Neuronal stem cell (in vitro differentiated cells): ENCODE measurements at regions not wholly inside any gene's neighbourhood (a gene's known extent, or its start where the extent isn't known, plus 50 kb on each side); places are given as distances from the start of the nearest gene placed in this dataset.

Experiments used
- DNase-seq: peaks from one replicate; pipeline ENCODE4 v3.0.0-alpha.2; 2013; ENCODE audit warnings: low spot score
- H2AFZ ChIP-seq: one replicate; pipeline ENCODE4 v1.6.1; 2013; ENCODE audit warnings: mild to moderate bottlenecking, low read length, inconsistent platforms
- H2AK5ac ChIP-seq: 2 replicates; pipeline ENCODE4 v1.6.1; 2013; ENCODE audit warnings: low read depth, mild to moderate bottlenecking, inconsistent platforms, low read length, moderate library complexity, mixed read lengths
- H2BK120ac ChIP-seq: 2 replicates; pipeline ENCODE4 v1.6.1; 2013; ENCODE audit warnings: low read depth, mild to moderate bottlenecking, inconsistent platforms, low read length, moderate library complexity, mixed read lengths
- H2BK12ac ChIP-seq: one replicate; pipeline ENCODE4 v1.6.1; 2013; ENCODE audit warnings: low read length, inconsistent platforms
- H2BK15ac ChIP-seq: 2 replicates; pipeline ENCODE4 v1.6.1; 2013; ENCODE audit warnings: mild to moderate bottlenecking, low read length, inconsistent platforms, mixed read lengths
- H2BK5ac ChIP-seq: one replicate; pipeline ENCODE4 v1.6.1; 2013; ENCODE audit warnings: inconsistent platforms, mild to moderate bottlenecking, low read length, moderate library complexity
- H3K14ac ChIP-seq: one replicate; pipeline ENCODE4 v1.6.1; 2013; ENCODE audit warnings: low read length, inconsistent platforms
- H3K18ac ChIP-seq: 2 replicates; pipeline ENCODE4 v1.6.1; 2013; ENCODE audit warnings: low read length, inconsistent platforms
- H3K23ac ChIP-seq: 2 replicates; pipeline ENCODE4 v1.6.1; 2013; ENCODE audit warnings: low read depth, mild to moderate bottlenecking, mixed read lengths, low read length, inconsistent platforms; ENCODE audit not compliant: poor library complexity
- H3K27ac ChIP-seq: replicated peaks from 3 replicates; pipeline ENCODE4 v1.5.1; 2013; ENCODE audit warnings: low read length, inconsistent platforms
- H3K27me3 ChIP-seq, 3 experiments: 2 replicates each; pipeline ENCODE4 v1.6.1; 2013; ENCODE audit warnings: low read length in 3 of 3, mild to moderate bottlenecking in 2 of 3, inconsistent platforms in 1 of 3, low read depth in 1 of 3, mixed read lengths in 1 of 3, moderate library complexity in 1 of 3; ENCODE audit not compliant: control insufficient read depth in 3 of 3, insufficient read depth in 3 of 3
- H3K36me3 ChIP-seq, 2 donors: replicated peaks in 1 of 2; 2 replicates each; pipeline ENCODE4 v1.6.1; 2013; ENCODE audit warnings: low read length in 2 of 2; ENCODE audit not compliant: control insufficient read depth in 2 of 2, insufficient read depth in 2 of 2
- H3K4ac ChIP-seq: 2 replicates; pipeline ENCODE4 v1.6.1; 2013; ENCODE audit warnings: inconsistent platforms, mild to moderate bottlenecking, low read length, moderate library complexity
- H3K4me1 ChIP-seq, 2 donors: 1 replicate in 1 of 2; 2 replicates in 1 of 2; pipeline ENCODE4 v1.6.1; 2013; ENCODE audit warnings: low read length in 2 of 2, low read depth in 1 of 2; ENCODE audit not compliant: control insufficient read depth in 2 of 2, insufficient read depth in 1 of 2
- H3K4me2 ChIP-seq: one replicate; pipeline ENCODE4 v1.6.1; 2013; ENCODE audit warnings: mild to moderate bottlenecking, low read length, inconsistent platforms; ENCODE audit not compliant: insufficient read depth, poor library complexity, severe bottlenecking
- H3K4me3 ChIP-seq, 2 donors: 2 replicates each; pipeline ENCODE4 v1.5.1; 2013; ENCODE audit warnings: low read length in 2 of 2, mild to moderate bottlenecking in 2 of 2, inconsistent platforms in 1 of 2, moderate library complexity in 1 of 2
- H3K79me1 ChIP-seq: one replicate; pipeline ENCODE4 v1.6.1; 2013; ENCODE audit warnings: low read depth, mild to moderate bottlenecking, inconsistent platforms, low read length, moderate library complexity
- H3K9ac ChIP-seq: one replicate; pipeline ENCODE4 v1.6.1; 2013; ENCODE audit warnings: mild to moderate bottlenecking, low read depth, low read length, inconsistent platforms; ENCODE audit not compliant: poor library complexity
- H3K9me3 ChIP-seq, 2 donors: replicated peaks in 1 of 2; 2 replicates each; pipeline versions ENCODE3 to v1.6.1; 2013; ENCODE audit warnings: low read length in 2 of 2, mild to moderate bottlenecking in 2 of 2, inconsistent platforms in 1 of 2, low read depth in 1 of 2, mixed read lengths in 1 of 2, moderate library complexity in 1 of 2; ENCODE audit not compliant: control insufficient read depth in 2 of 2, insufficient read depth in 1 of 2
- H4K8ac ChIP-seq: one replicate; pipeline ENCODE4 v1.6.1; 2013; ENCODE audit warnings: low read depth, mild to moderate bottlenecking, inconsistent platforms, low read length, moderate library complexity
- H4K91ac ChIP-seq: one replicate; pipeline ENCODE4 v1.6.1; 2013; ENCODE audit warnings: low read length, low read depth, mild to moderate bottlenecking, inconsistent platforms; ENCODE audit not compliant: poor library complexity
- WGBS, 2 donors: extraction: QIAGEN DNeasy Blood & Tissue Kit; methylation state at CpG; one replicate each; pipeline ENCODE4 v1.1.7; 2013; ENCODE audit warnings: missing lambda C conversion rate in 2 of 2, mixed read lengths in 1 of 2; ENCODE audit not compliant: insufficient read length in 2 of 2, insufficient replicate concordance in 1 of 2; ENCODE audit errors: extremely low coverage in 2 of 2; 5-methylcytosine and 5-hydroxymethylcytosine counted together

- Histone ChIP-seq H2BK12ac (no peak overlapping the region), H3K18ac (peak overlapping the region; percentile 40), H2AFZ (no peak overlapping the region), H2BK120ac (no peak overlapping the region), H3K9me3 (peaks cover 0 to 7% of the 10 kb centered on the region in 2 donors), H3K4me1 (peaks cover 7 to 41% of the 10 kb centered on the region in 2 donors), H3K4me2 (no peak overlapping the region), H2AK5ac (no peak overlapping the region), H3K79me1 (no peaks in the 10 kb centered on the region), H3K36me3 (peaks cover 0 to 2% of the 10 kb centered on the region in 2 donors), H2BK15ac (no peak overlapping the region), H3K14ac (no peak overlapping the region), H2BK5ac (no peak overlapping the region), H3K23ac (no peak overlapping the region), H3K4ac (no peak overlapping the region), H4K91ac (no peak overlapping the region), H3K27ac (no peak overlapping the region), H3K27me3 (no peaks in the 10 kb centered on the region), H4K8ac (no peak overlapping the region), H3K9ac (no peak overlapping the region), H3K4me3 (no peak overlapping the region)
- no CpG with 5 or more reads among the region's 23 CpGs for WGBS, 2 donors
- DNase-seq, result no peak
Observed at GRCh38 chr16:85399583-85400284, 213.4 kb upstream of the GSE1 start.

GRCh38 chr16:85400305-85401205 lies 212.6 kb upstream of the GSE1 start:
- H3K27me3 ChIP-seq, result no peaks in the 10 kb centered on the region
- no peak overlapping the region for H2BK120ac ChIP-seq
- H3K4me3 ChIP-seq, result peak overlapping the region in 1 of 2 donors; percentile 33
- no peak overlapping the region for H3K9ac ChIP-seq
- no peak overlapping the region for H3K18ac ChIP-seq
- H2AFZ ChIP-seq, result no peak overlapping the region
- no peak overlapping the region for H3K4me2 ChIP-seq
- H2AK5ac ChIP-seq, result no peak overlapping the region
- H2BK5ac ChIP-seq, result no peak overlapping the region
- peak overlapping the region; percentile 1 for H4K91ac ChIP-seq
- no CpG with 5 or more reads among the region's 25 CpGs for WGBS, 2 donors
- no peak overlapping the region for H4K8ac ChIP-seq
- no peak for DNase-seq
- no peaks in the 10 kb centered on the region for H3K79me1 ChIP-seq
- H2BK15ac ChIP-seq, result no peak overlapping the region
- peaks cover 0 to 2% of the 10 kb centered on the region in 2 donors for H3K36me3 ChIP-seq
- H3K27ac ChIP-seq, result no peak overlapping the region
- no peak overlapping the region for H3K23ac ChIP-seq
- H3K4me1 ChIP-seq, result peaks cover 4 to 34% of the 10 kb centered on the region in 2 donors
- H3K9me3 ChIP-seq, result peaks cover 0 to 7% of the 10 kb centered on the region in 2 donors
- H3K4ac ChIP-seq, result no peak overlapping the region
- peak overlapping the region; percentile 5 for H3K14ac ChIP-seq
- H2BK12ac ChIP-seq, result no peak overlapping the region

- H3K14ac ChIP-seq, result peak overlapping the region; percentile 33
- H3K18ac ChIP-seq, result peak overlapping the region; percentile 46
- peak overlapping the region; percentile 10 for H4K8ac ChIP-seq
- peak overlapping the region; percentile 95 for H2AK5ac ChIP-seq
- H2BK15ac ChIP-seq, result peak overlapping the region; percentile 78
- no peak overlapping the region for H2BK12ac ChIP-seq
- no peak overlapping the region for H3K4me2 ChIP-seq
- peak overlapping the region; percentile 51 for H2BK120ac ChIP-seq
- no peaks in the 10 kb centered on the region for H3K27me3 ChIP-seq
- no peak for DNase-seq
- H3K79me1 ChIP-seq, result no peaks in the 10 kb centered on the region
- peaks cover 0 to 7% of the 10 kb centered on the region in 2 donors for H3K9me3 ChIP-seq
- H3K4me3 ChIP-seq, result no peak overlapping the region
- peaks cover 0 to 2% of the 10 kb centered on the region in 2 donors for H3K36me3 ChIP-seq
- H3K9ac ChIP-seq, result no peak overlapping the region
- no peak overlapping the region for H3K27ac ChIP-seq
- H4K91ac ChIP-seq, result peak overlapping the region; percentile 8
- WGBS, 2 donors, result no CpG with 5 or more reads among the region's 16 CpGs
- H2BK5ac ChIP-seq, result peak overlapping the region; percentile 53
- H3K4ac ChIP-seq, result peak overlapping the region; percentile 47
- peaks cover 3 to 26% of the 10 kb centered on the region in 2 donors for H3K4me1 ChIP-seq
- H3K23ac ChIP-seq, result no peak overlapping the region
- H2AFZ ChIP-seq, result no peak overlapping the region
Observed at GRCh38 chr16:85401370-85401916, 211.7 kb upstream of the GSE1 start.
